ENCODE measurements at regions not wholly inside any gene's neighbourhood (a gene's known extent, or its start where the extent isn't known, plus 50 kb on each side); places are given as distances from the start of the nearest gene placed in this dataset.
"Not testable (repeated sequence)": the region's sequence is repeated elsewhere in the genome, so short reads cannot be mapped to it uniquely, and the experiment has no call there.

- DNase-seq (ENCODE audit: low read depth, low spot score) = no peak
Observed at GRCh38 chr3:105077060-105077822, 289.5 kb upstream of the ALCAM start.

- no peak for DNase-seq (ENCODE audit: low read depth, low spot score)
Observed at GRCh38 chr3:105083945-105084344, 282.8 kb upstream of the ALCAM start.

- no peak for DNase-seq (ENCODE audit: low read depth, low spot score)
Observed at GRCh38 chr3:105085506-105085905, 281.2 kb upstream of the ALCAM start.

- DNase-seq (ENCODE audit: low read depth, low spot score) = no peak
Observed at GRCh38 chr3:105093371-105094252, 273.1 kb upstream of the ALCAM start.

- DNase-seq (ENCODE audit: low read depth, low spot score) = no peak
Observed at GRCh38 chr3:105094588-105094987, 272.1 kb upstream of the ALCAM start.

- DNase-seq (ENCODE audit: low read depth, low spot score) = no peak
Observed at GRCh38 chr3:105096071-105096470, 270.6 kb upstream of the ALCAM start.

GRCh38 chr3:105101603-105102002, 265.1 kb upstream of the ALCAM start:
- no peak for DNase-seq (ENCODE audit: low read depth, low spot score)

GRCh38 chr3:105103139-105103538, 263.6 kb upstream of the ALCAM start:
- DNase-seq (ENCODE audit: low read depth, low spot score) = no peak

- no peak for DNase-seq (ENCODE audit: low read depth, low spot score)
Observed at GRCh38 chr3:105108823-105109222, 257.9 kb upstream of the ALCAM start.

GRCh38 chr3:105118905-105119304, 247.8 kb upstream of the ALCAM start:
- DNase-seq (ENCODE audit: low read depth, low spot score) = no peak

- no peak for DNase-seq (ENCODE audit: low read depth, low spot score)
Observed at GRCh38 chr3:105119801-105120340, 246.8 kb upstream of the ALCAM start.

GRCh38 chr3:105130911-105131310, 235.8 kb upstream of the ALCAM start:
- no peak for DNase-seq (ENCODE audit: low read depth, low spot score)

GRCh38 chr3:105137911-105138310, 228.8 kb upstream of the ALCAM start:
- DNase-seq (ENCODE audit: low read depth, low spot score) = no peak

- no peak for DNase-seq (ENCODE audit: low read depth, low spot score)
Observed at GRCh38 chr3:105139881-105140560, 226.7 kb upstream of the ALCAM start.

- peak; percentile 6 for DNase-seq (ENCODE audit: low read depth, low spot score)
Observed at GRCh38 chr3:105140899-105141367, 225.8 kb upstream of the ALCAM start.

GRCh38 chr3:105144837-105145236, 221.9 kb upstream of the ALCAM start:
- DNase-seq (ENCODE audit: low read depth, low spot score) = no peak

- DNase-seq (ENCODE audit: low read depth, low spot score) = no peak
Observed at GRCh38 chr3:105145511-105145910, 221.2 kb upstream of the ALCAM start.

- DNase-seq (ENCODE audit: low read depth, low spot score) = not testable (repeated sequence)
Observed at GRCh38 chr3:105149197-105149596, 217.5 kb upstream of the ALCAM start.

- no peak for DNase-seq (ENCODE audit: low read depth, low spot score)
Observed at GRCh38 chr3:105152987-105153386, 213.7 kb upstream of the ALCAM start.

- DNase-seq (ENCODE audit: low read depth, low spot score) = no peak
Observed at GRCh38 chr3:105154692-105155091, 212.0 kb upstream of the ALCAM start.

GRCh38 chr3:105157067-105157765, 209.5 kb upstream of the ALCAM start:
- DNase-seq (ENCODE audit: low read depth, low spot score) = no peak

All from smooth muscle cell of the brain vasculature (primary cell).